ENCODE measurements at regions not wholly inside any gene's neighbourhood (a gene's known extent, or its start where the extent isn't known, plus 50 kb on each side); places are given as distances from the start of the nearest gene placed in this dataset.

- WGBS, 2 experiments (ENCODE audit: insufficient coverage in 1 of 2, insufficient read length in 1 of 2), result 87 to 100% methylated on average over 3 to 5 of the region's 5 CpGs
- Histone ChIP-seq H3K4me1 (ENCODE audit: control insufficient read depth, insufficient read depth, low read length) (peaks cover 1% of the 10 kb centered on the region), H3K27ac (ENCODE audit: low read depth, low read length) (no peak overlapping the region), H3K4me3 (ENCODE audit: low read length) (no peak overlapping the region), H3K9ac (ENCODE audit: extremely low read depth, low read length, poor library complexity, severe bottlenecking) (no peak overlapping the region), H3K36me3 (ENCODE audit: control insufficient read depth, insufficient read depth, low read length) (no peaks in the 10 kb centered on the region), H3K9me3 (ENCODE audit: control insufficient read depth, low read length) (peaks cover 17% of the 10 kb centered on the region), H3K27me3 (ENCODE audit: control insufficient read depth, insufficient read depth, low read length, poor library complexity, severe bottlenecking) (peaks cover 53% of the 10 kb centered on the region)
- Mint-ChIP-seq H3K27ac (no peak overlapping the region), H3K4me1 (peaks cover 23% of the 10 kb centered on the region), H3K9me3 (peaks cover 11% of the 10 kb centered on the region), H3K27me3 (ENCODE audit: insufficient read depth) (peaks cover 22% of the 10 kb centered on the region), H3K4me3 (no peak overlapping the region), H3K36me3 (ENCODE audit: low read depth) (peaks cover 2% of the 10 kb centered on the region)
- DNase-seq, result no peak
- TF ChIP-seq CTCF (conservative IDR thresholded peaks at IDR 0.05), result no peak
These were observed 303.6 kb upstream of the POU3F2 start for GRCh38 chr6:98530732-98531131.

GRCh38 chr6:98532004-98532403 is 302.4 kb upstream of the POU3F2 start:
- Mint-ChIP-seq H3K4me1 (peaks cover 11% of the 10 kb centered on the region), H3K4me3 (no peak overlapping the region), H3K36me3 (ENCODE audit: low read depth) (peaks cover 2% of the 10 kb centered on the region), H3K9me3 (peaks cover 11% of the 10 kb centered on the region), H3K27me3 (ENCODE audit: insufficient read depth) (peaks cover 26% of the 10 kb centered on the region), H3K27ac (no peak overlapping the region)
- TF ChIP-seq CTCF (conservative IDR thresholded peaks at IDR 0.05), result no peak
- WGBS, 2 experiments (ENCODE audit: insufficient coverage in 1 of 2, insufficient read length in 1 of 2), result 79 to 95% methylated on average over 4 to 6 of the region's 6 CpGs
- H3K9me3 ChIP-seq (ENCODE audit: control insufficient read depth, low read length), result peaks cover 17% of the 10 kb centered on the region
- DNase-seq, result no peak
- H3K4me3 ChIP-seq (ENCODE audit: low read length), result no peak overlapping the region
- peaks cover 52% of the 10 kb centered on the region for H3K27me3 ChIP-seq (ENCODE audit: control insufficient read depth, insufficient read depth, low read length, poor library complexity, severe bottlenecking)
- no peak overlapping the region for H3K27ac ChIP-seq (ENCODE audit: low read depth, low read length)
- no peak overlapping the region for H3K9ac ChIP-seq (ENCODE audit: extremely low read depth, low read length, poor library complexity, severe bottlenecking)
- H3K4me1 ChIP-seq (ENCODE audit: control insufficient read depth, insufficient read depth, low read length), result no peaks in the 10 kb centered on the region
- H3K36me3 ChIP-seq (ENCODE audit: control insufficient read depth, insufficient read depth, low read length), result no peaks in the 10 kb centered on the region

- no peaks in the 10 kb centered on the region for H3K9me3 Mint-ChIP-seq
- peak; percentile 55 for TF ChIP-seq CTCF (conservative IDR thresholded peaks at IDR 0.05)
- no peak for DNase-seq
- no peaks in the 10 kb centered on the region for H3K4me1 ChIP-seq (ENCODE audit: control insufficient read depth, insufficient read depth, low read length)
- peaks cover 8% of the 10 kb centered on the region for H3K27me3 Mint-ChIP-seq (ENCODE audit: insufficient read depth)
- no peaks in the 10 kb centered on the region for H3K36me3 Mint-ChIP-seq (ENCODE audit: low read depth)
- peaks cover 7% of the 10 kb centered on the region for H3K27me3 ChIP-seq (ENCODE audit: control insufficient read depth, insufficient read depth, low read length, poor library complexity, severe bottlenecking)
- no peak overlapping the region for H3K9ac ChIP-seq (ENCODE audit: extremely low read depth, low read length, poor library complexity, severe bottlenecking)
- 92 to 100% methylated on average over 1 to 2 of the region's 2 CpGs for WGBS, 2 experiments (ENCODE audit: insufficient coverage in 1 of 2, insufficient read length in 1 of 2)
- H3K4me1 Mint-ChIP-seq, result peaks cover 9% of the 10 kb centered on the region
- no peak overlapping the region for H3K27ac Mint-ChIP-seq
- no peak overlapping the region for H3K27ac ChIP-seq (ENCODE audit: low read depth, low read length)
- no peak overlapping the region for H3K4me3 ChIP-seq (ENCODE audit: low read length)
- no peaks in the 10 kb centered on the region for H3K36me3 ChIP-seq (ENCODE audit: control insufficient read depth, insufficient read depth, low read length)
- H3K4me3 Mint-ChIP-seq, result no peak overlapping the region
- H3K9me3 ChIP-seq (ENCODE audit: control insufficient read depth, low read length), result no peaks in the 10 kb centered on the region
These were observed 294.6 kb upstream of the POU3F2 start for GRCh38 chr6:98539741-98540140.
